ENCODE measurements at regions not wholly inside any gene's neighbourhood (a gene's known extent, or its start where the extent isn't known, plus 50 kb on each side); places are given as distances from the start of the nearest gene placed in this dataset.

GRCh38 chr10:85152496-85152895 is 824.1 kb downstream of the CCSER2 start:
- no TSS peak for BruUV-seq (replicated peaks)
- in situ Hi-C loops (cut with MboI; ENCODE audit: low sequenced_read_pairs) (no loop called here), dilution Hi-C loops (cut with HindIII; ENCODE audit: low sequenced_read_pairs, unreplicated experiment) (no loop called here), intact Hi-C loops (cut with micrococcal nuclease) (no loop called here)
- H2BK5ac ChIP-seq (ENCODE audit: low read depth, low read length, poor library complexity, severe bottlenecking): no peak overlapping the region
- H3K14ac ChIP-seq (replicated peaks; ENCODE audit: low read depth, low read length): no peak overlapping the region
- H2BK15ac ChIP-seq (ENCODE audit: low read depth, low read length): no peak overlapping the region
- H2BK20ac ChIP-seq (ENCODE audit: low read depth, low read length): no peak overlapping the region
- no peak overlapping the region for H3K27ac ChIP-seq (ENCODE audit: insufficient read depth, low read length)
- H4K5ac ChIP-seq (ENCODE audit: low read depth, low read length): no peak overlapping the region
- no CpG with 5 or more reads among the region's 3 CpGs for WGBS, 2 experiments (ENCODE audit: extremely low coverage in 2 of 2, insufficient read length in 1 of 2)
- H4K8ac ChIP-seq (ENCODE audit: low read depth in 2 of 2, low read length in 2 of 2): no peak overlapping the region
- no peaks in the 10 kb centered on the region for H3K27me3 ChIP-seq (ENCODE audit: control insufficient read depth, insufficient read depth, low read length)
- DNase-seq (no peak), ATAC-seq (ENCODE audit: low read depth) (no peak)
- no peaks in the 10 kb centered on the region for H3K79me1 ChIP-seq (ENCODE audit: low read depth in 1 of 2, low read length in 2 of 2)
- no peak overlapping the region for H4K91ac ChIP-seq (ENCODE audit: insufficient read depth, low read depth, low read length)
- no peak overlapping the region for H3K56ac ChIP-seq (ENCODE audit: extremely low read depth, insufficient read depth, low read length)
- TF ChIP-seq NFE2L2 (IDR thresholded peaks at IDR 0.05; ENCODE audit: low read depth, low read length) (no peak), RAD21 (IDR thresholded peaks at IDR 0.05; ENCODE audit: low read length) (no peak), POLR2A (IDR thresholded peaks at IDR 0.05; ENCODE audit: low read depth, low read length) (no peak)
- no peak overlapping the region for H3K23ac ChIP-seq (ENCODE audit: low read depth, low read length)
- no peaks in the 10 kb centered on the region for H3K9me1 ChIP-seq (ENCODE audit: insufficient read depth, low read length)
- ChIA-PET CTCF (no interaction called here), POLR2A (ENCODE audit: unreplicated experiment) (interaction anchor here (0.5 kb wide), 1 partner anchor 59 kb away, joined by 3 read pairs; no protein-coding TSS in a partner anchor)
- no peaks in the 10 kb centered on the region for H3K36me3 ChIP-seq (ENCODE audit: control insufficient read depth, insufficient read depth, low read length)
- no peaks in the 10 kb centered on the region for H4K20me1 ChIP-seq (ENCODE audit: insufficient read depth, low read length)
- H3K9me3 ChIP-seq (ENCODE audit: control insufficient read depth, insufficient read depth, low read length): peaks cover 9% of the 10 kb centered on the region
- no peak overlapping the region for H2BK120ac ChIP-seq (ENCODE audit: low read depth, low read length)
- H2AK5ac ChIP-seq (ENCODE audit: low read depth, low read length): no peak overlapping the region
- no peak overlapping the region for H3K18ac ChIP-seq (ENCODE audit: low read depth, low read length)
- H3K4me1 ChIP-seq (ENCODE audit: control insufficient read depth, insufficient read depth, low read length): no peaks in the 10 kb centered on the region
- H3K9ac ChIP-seq (ENCODE audit: low read depth, low read length): no peak overlapping the region
- no peak overlapping the region for H3K4me3 ChIP-seq (ENCODE audit: insufficient read depth, low read depth, low read length)
- H2AK9ac ChIP-seq (replicated peaks; ENCODE audit: low read depth, low read length, poor library complexity): no peak overlapping the region
- H3K4ac ChIP-seq (ENCODE audit: low read depth, low read length): no peak overlapping the region
- no peak overlapping the region for H2AFZ ChIP-seq (replicated peaks; ENCODE audit: low read length, poor library complexity)
- H3K4me2 ChIP-seq (ENCODE audit: low read depth, low read length): no peak overlapping the region
